ENCODE measurements at regions not wholly inside any gene's neighbourhood (a gene's known extent, or its start where the extent isn't known, plus 50 kb on each side); places are given as distances from the start of the nearest gene placed in this dataset.

- Histone ChIP-seq H3K4me2 (no peak overlapping the region), H3K36me3 (replicated peaks; ENCODE audit: insufficient read depth, low read depth) (no peaks in the 10 kb centered on the region), H4K20me1 (ENCODE audit: insufficient read depth, poor library complexity, severe bottlenecking) (no peaks in the 10 kb centered on the region), H3K4me3 (no peak overlapping the region), H3K9me2 (replicated peaks; ENCODE audit: insufficient read depth) (no peaks in the 10 kb centered on the region), H2AFZ (no peak overlapping the region), H3K27ac (no peak overlapping the region), H3K79me2 (no peaks in the 10 kb centered on the region), H3K4me1 (ENCODE audit: insufficient read depth) (no peaks in the 10 kb centered on the region), H3K27me3 (no peaks in the 10 kb centered on the region), H3K9me3 (ENCODE audit: low read depth) (no peaks in the 10 kb centered on the region)
- WGBS (ENCODE audit: low lambda C conversion rate, missing lambda C conversion rate): 50% methylated on average over 5 of the region's 5 CpGs
- DNase-seq (ENCODE audit: low spot score): peak; percentile 65
- no peak for TF ChIP-seq EZH2 (IDR thresholded peaks at IDR 0.05; ENCODE audit: borderline replicate concordance)
- no peak for TF ChIP-seq EZH2phosphoT487 (IDR thresholded peaks at IDR 0.05; ENCODE audit: low read depth, severe bottlenecking, unreplicated experiment)
- TF ChIP-seq CTCF (IDR thresholded peaks at IDR 0.05; ENCODE audit: poor library complexity): peak; percentile 75
Observed at GRCh38 chr3:153768561-153769469, 352.4 kb upstream of the ARHGEF26 start.

GRCh38 chr3:153783106-153783505 is 338.1 kb upstream of the ARHGEF26 start:
- H2AFZ ChIP-seq: no peak overlapping the region
- TF ChIP-seq EZH2phosphoT487 (IDR thresholded peaks at IDR 0.05; ENCODE audit: low read depth, severe bottlenecking, unreplicated experiment): no peak
- TF ChIP-seq CTCF (IDR thresholded peaks at IDR 0.05; ENCODE audit: poor library complexity): no peak
- no peak for TF ChIP-seq EZH2 (IDR thresholded peaks at IDR 0.05; ENCODE audit: borderline replicate concordance)
- peaks cover 21% of the 10 kb centered on the region for H3K4me1 ChIP-seq (ENCODE audit: insufficient read depth)
- no peaks in the 10 kb centered on the region for H4K20me1 ChIP-seq (ENCODE audit: insufficient read depth, poor library complexity, severe bottlenecking)
- no peaks in the 10 kb centered on the region for H3K79me2 ChIP-seq
- H3K27ac ChIP-seq: peak overlapping the region; percentile 26
- H3K9me3 ChIP-seq (ENCODE audit: low read depth): no peaks in the 10 kb centered on the region
- no peaks in the 10 kb centered on the region for H3K27me3 ChIP-seq
- DNase-seq (ENCODE audit: low spot score): peak; percentile 59
- H3K4me2 ChIP-seq: peak overlapping the region; percentile 36
- no peaks in the 10 kb centered on the region for H3K9me2 ChIP-seq (replicated peaks; ENCODE audit: insufficient read depth)
- no peak overlapping the region for H3K4me3 ChIP-seq
- WGBS (ENCODE audit: low lambda C conversion rate, missing lambda C conversion rate): 41% methylated on average over 2 of the region's 2 CpGs
- no peaks in the 10 kb centered on the region for H3K36me3 ChIP-seq (replicated peaks; ENCODE audit: insufficient read depth, low read depth)

GRCh38 chr3:153783741-153784480 is 337.3 kb upstream of the ARHGEF26 start:
- Histone ChIP-seq H3K4me2 (no peak overlapping the region), H3K4me1 (ENCODE audit: insufficient read depth) (peaks cover 21% of the 10 kb centered on the region), H4K20me1 (ENCODE audit: insufficient read depth, poor library complexity, severe bottlenecking) (no peaks in the 10 kb centered on the region), H3K27me3 (no peaks in the 10 kb centered on the region), H3K36me3 (replicated peaks; ENCODE audit: insufficient read depth, low read depth) (no peaks in the 10 kb centered on the region), H3K27ac (peak overlapping the region; percentile 26), H2AFZ (no peak overlapping the region), H3K79me2 (no peaks in the 10 kb centered on the region), H3K9me2 (replicated peaks; ENCODE audit: insufficient read depth) (no peaks in the 10 kb centered on the region), H3K4me3 (no peak overlapping the region), H3K9me3 (ENCODE audit: low read depth) (no peaks in the 10 kb centered on the region)
- no peak for TF ChIP-seq CTCF (IDR thresholded peaks at IDR 0.05; ENCODE audit: poor library complexity)
- TF ChIP-seq EZH2 (IDR thresholded peaks at IDR 0.05; ENCODE audit: borderline replicate concordance): no peak
- TF ChIP-seq EZH2phosphoT487 (IDR thresholded peaks at IDR 0.05; ENCODE audit: low read depth, severe bottlenecking, unreplicated experiment): no peak
- no peak for DNase-seq (ENCODE audit: low spot score)
- WGBS (ENCODE audit: low lambda C conversion rate, missing lambda C conversion rate): 47% methylated on average over 3 of the region's 3 CpGs
